MCF 10A (cell line): ENCODE measurements at regions not wholly inside any gene's neighbourhood (a gene's known extent, or its start where the extent isn't known, plus 50 kb on each side); places are given as distances from the start of the nearest gene placed in this dataset.

ENCODE experiments used
- BruUV-seq: library from RNA; stranded (reverse); fragments of 400-500 nt; replicated peaks from 2 replicates; lab custom pipeline; 2021; lab: Mats Ljungman, UMichigan
- CTCF ChIA-PET: fragments of 300-600 bp; sonication (Branson Sonifier 250); formaldehyde crosslinking; extraction: SDS; loops from one replicate; lab custom pipeline; 2021; ENCODE audit warnings: antibody characterized with exemption, inconsistent platforms; lab: Yijun Ruan, JAX
- POLR2A ChIA-PET: fragments of 300-600, 350-650 bp; sonication (Branson Sonifier 250); formaldehyde crosslinking; extraction: SDS; loops from one replicate; lab custom pipeline; 2020; ENCODE audit warnings: antibody characterized with exemption, inconsistent platforms; lab: Yijun Ruan, JAX
- DNase-seq: peaks from one replicate; pipeline ENCODE4 v3.0.0-alpha.2; 2018; ENCODE audit not compliant: unreplicated experiment
- H3K27ac Mint-ChIP-seq: one replicate; pipeline ENCODE4 v1.8.0; 2022; ENCODE audit warnings: mild to moderate bottlenecking, low read depth, mixed read lengths; ENCODE audit not compliant: unreplicated experiment
- H3K27me3 Mint-ChIP-seq: one replicate; pipeline ENCODE4 v1.8.0; 2022; ENCODE audit warnings: mixed read lengths; ENCODE audit not compliant: insufficient read depth, unreplicated experiment
- H3K36me3 Mint-ChIP-seq: one replicate; pipeline ENCODE4 v1.8.0; 2022; ENCODE audit warnings: mild to moderate bottlenecking, moderate library complexity, mixed read lengths; ENCODE audit not compliant: insufficient read depth, unreplicated experiment
- H3K4me1 Mint-ChIP-seq: one replicate; pipeline ENCODE4 v1.8.0; 2022; ENCODE audit warnings: mixed read lengths; ENCODE audit not compliant: insufficient read depth, unreplicated experiment
- H3K4me3 Mint-ChIP-seq: one replicate; pipeline ENCODE4 v1.8.0; 2022; ENCODE audit warnings: mild to moderate bottlenecking, moderate library complexity, mixed read lengths; ENCODE audit not compliant: unreplicated experiment
- H3K9me3 Mint-ChIP-seq: one replicate; pipeline ENCODE4 v1.8.0; 2022; ENCODE audit warnings: mixed read lengths; ENCODE audit not compliant: unreplicated experiment
- intact Hi-C: fragments of 100-400 bp; cut with micrococcal nuclease; formaldehyde crosslinking; loops from 2 replicates; pipeline ENCODE4 v1.14.1; 2022
- TF ChIP-seq, protein P1 (sequence below): fragments of 200-600 bp; IDR thresholded peaks from one replicate; pipeline ENCODE4 v1.8.0; 2022; ENCODE audit warnings: antibody characterized with exemption, mild to moderate bottlenecking; ENCODE audit not compliant: unreplicated experiment

- H3K4me1 Mint-ChIP-seq = no peaks in the 10 kb centered on the region
- DNase-seq = no peak
- no peaks in the 10 kb centered on the region for H3K9me3 Mint-ChIP-seq
- no peak overlapping the region for H3K4me3 Mint-ChIP-seq
- TF ChIP-seq, protein P1, sequence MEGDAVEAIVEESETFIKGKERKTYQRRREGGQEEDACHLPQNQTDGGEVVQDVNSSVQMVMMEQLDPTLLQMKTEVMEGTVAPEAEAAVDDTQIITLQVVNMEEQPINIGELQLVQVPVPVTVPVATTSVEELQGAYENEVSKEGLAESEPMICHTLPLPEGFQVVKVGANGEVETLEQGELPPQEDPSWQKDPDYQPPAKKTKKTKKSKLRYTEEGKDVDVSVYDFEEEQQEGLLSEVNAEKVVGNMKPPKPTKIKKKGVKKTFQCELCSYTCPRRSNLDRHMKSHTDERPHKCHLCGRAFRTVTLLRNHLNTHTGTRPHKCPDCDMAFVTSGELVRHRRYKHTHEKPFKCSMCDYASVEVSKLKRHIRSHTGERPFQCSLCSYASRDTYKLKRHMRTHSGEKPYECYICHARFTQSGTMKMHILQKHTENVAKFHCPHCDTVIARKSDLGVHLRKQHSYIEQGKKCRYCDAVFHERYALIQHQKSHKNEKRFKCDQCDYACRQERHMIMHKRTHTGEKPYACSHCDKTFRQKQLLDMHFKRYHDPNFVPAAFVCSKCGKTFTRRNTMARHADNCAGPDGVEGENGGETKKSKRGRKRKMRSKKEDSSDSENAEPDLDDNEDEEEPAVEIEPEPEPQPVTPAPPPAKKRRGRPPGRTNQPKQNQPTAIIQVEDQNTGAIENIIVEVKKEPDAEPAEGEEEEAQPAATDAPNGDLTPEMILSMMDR = no peak
- H3K27ac Mint-ChIP-seq = no peak overlapping the region
- intact Hi-C loops = no loop called here
- ChIA-PET POLR2A (no interaction called here), CTCF (no interaction called here)
- BruUV-seq = no TSS peak
- H3K36me3 Mint-ChIP-seq = peaks cover 6% of the 10 kb centered on the region
- H3K27me3 Mint-ChIP-seq = no peaks in the 10 kb centered on the region
Measured at GRCh38 chr20:52869276-52869675, 102.9 kb upstream of the TSHZ2 start.

DNA sequence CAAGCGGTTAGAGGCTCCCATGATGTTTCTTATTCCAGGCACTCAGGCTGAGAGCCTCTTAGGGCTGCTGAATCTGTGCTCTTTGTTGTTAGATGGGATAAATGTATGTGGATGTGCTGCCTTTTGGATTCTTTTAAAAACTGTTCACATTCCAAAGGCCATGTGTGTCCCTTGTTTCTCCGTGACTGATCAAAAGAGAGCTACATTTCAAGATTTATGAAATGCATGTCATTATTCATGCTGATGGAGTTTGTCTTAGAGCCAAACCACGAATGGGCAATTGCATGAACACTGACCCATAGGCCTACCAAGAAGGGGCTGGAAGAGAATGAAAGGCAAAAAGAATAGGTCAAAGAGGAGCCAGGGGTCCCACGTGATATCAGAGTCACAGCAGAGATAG, 104.9 kb upstream of the TSHZ2 start:
- Mint-ChIP-seq H3K27ac (no peak overlapping the region), H3K4me1 (no peaks in the 10 kb centered on the region), H3K4me3 (no peak overlapping the region), H3K36me3 (peaks cover 6% of the 10 kb centered on the region), H3K9me3 (no peaks in the 10 kb centered on the region), H3K27me3 (no peaks in the 10 kb centered on the region)
- no peak for DNase-seq
- intact Hi-C loops = no loop called here
- CTCF ChIA-PET = interaction anchor here (0.7 to 1.0 kb wide), 2 partner anchors 8 to 21 kb away, joined by 3 to 4 read pairs; no protein-coding TSS in a partner anchor
- TF ChIP-seq, protein P1 = no peak
- POLR2A ChIA-PET = no interaction called here
- no TSS peak for BruUV-seq

DNA sequence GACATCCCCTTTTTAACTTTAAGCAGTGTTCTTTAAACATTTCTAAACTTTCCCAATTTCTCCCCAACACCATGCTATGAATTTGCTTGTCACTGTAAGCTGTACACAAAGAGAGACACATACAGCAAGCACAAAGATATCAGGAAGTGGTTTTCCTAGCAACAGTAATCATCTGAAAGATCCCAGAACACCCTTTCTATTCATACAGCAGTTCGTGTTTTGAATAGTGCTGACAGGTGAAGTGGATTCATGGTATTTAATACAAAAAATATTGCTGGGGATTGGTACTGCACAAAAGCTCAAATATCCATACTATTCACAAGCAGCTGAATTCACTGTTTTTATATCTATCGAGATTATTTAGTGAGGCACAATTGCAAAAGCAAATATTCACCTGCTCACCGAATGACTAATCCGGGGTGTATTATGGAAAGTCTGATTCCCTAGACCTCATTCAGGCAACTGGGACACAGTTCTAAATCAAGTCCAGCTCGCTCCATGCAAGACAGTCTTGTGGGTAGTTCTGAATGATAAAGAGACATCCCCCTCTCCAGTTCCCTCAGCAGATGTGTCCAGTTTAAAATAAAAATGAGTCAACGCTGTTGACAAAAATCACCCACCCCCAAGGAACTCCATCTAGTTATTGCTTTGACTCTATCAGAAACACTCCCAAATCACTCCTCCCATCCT, 107.1 kb upstream of the TSHZ2 start:
- TF ChIP-seq, protein P1 = no peak

DNA sequence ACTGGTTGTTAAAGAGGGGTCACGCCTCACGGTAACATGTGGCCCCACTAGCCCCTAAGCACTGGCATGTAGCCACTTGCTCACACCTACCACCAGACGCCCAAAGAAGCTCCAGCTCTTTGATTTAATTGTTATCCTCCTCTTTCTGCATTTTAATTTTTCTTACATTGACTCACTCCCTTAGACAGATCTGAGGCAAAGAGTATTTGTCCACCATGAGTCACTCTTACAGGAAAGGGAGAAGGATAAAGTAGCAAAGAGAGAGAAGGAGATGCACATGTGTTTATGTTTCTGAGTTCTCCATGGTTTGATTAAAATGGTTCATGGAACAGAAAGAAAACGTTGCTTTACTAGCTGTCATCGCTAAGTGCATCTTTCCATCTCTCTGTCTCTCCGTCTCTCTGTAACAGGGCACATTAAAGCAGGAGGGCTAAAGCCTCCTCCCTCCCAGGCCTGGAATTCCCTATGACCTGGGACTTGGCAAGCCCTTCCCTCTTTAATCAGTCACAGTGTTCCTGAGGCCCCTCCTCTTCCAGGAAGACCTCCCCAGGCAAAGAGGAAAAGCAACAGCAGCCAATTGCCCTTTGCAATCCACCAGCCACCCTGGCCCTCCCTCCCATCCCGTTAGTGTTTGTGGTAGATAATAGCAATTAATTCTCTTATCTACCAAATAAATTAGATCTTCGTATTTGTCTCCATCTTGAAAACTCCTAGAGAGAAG, 112.8 kb upstream of the TSHZ2 start:
- ChIA-PET POLR2A (interaction anchor here (0.8 to 1.1 kb wide), 2 partner anchors 18 to 28 kb away, joined by 3 to 4 read pairs; no protein-coding TSS in a partner anchor), CTCF (interaction anchor here (0.5 to 0.6 kb wide), 2 partner anchors 8 to 854 kb away, joined by 4 to 5 read pairs; no protein-coding TSS in a partner anchor)
- Mint-ChIP-seq H3K36me3 (no peaks in the 10 kb centered on the region), H3K4me3 (no peak overlapping the region), H3K27me3 (no peaks in the 10 kb centered on the region), H3K9me3 (no peaks in the 10 kb centered on the region), H3K4me1 (peaks cover 6% of the 10 kb centered on the region), H3K27ac (no peak overlapping the region)
- peak; percentile 43 for DNase-seq
- intact Hi-C loops = loop anchor here (10.0 kb wide), 1 partner anchor 115 kb away; the partner anchor contains the start of gene TSHZ2
- TF ChIP-seq, protein P1 = no peak
- no TSS peak for BruUV-seq

More for the DNA sequence above, 107.1 kb upstream of the TSHZ2 start:
- DNase-seq = no peak
- Mint-ChIP-seq H3K4me3 (no peak overlapping the region), H3K9me3 (no peaks in the 10 kb centered on the region), H3K27me3 (no peaks in the 10 kb centered on the region), H3K36me3 (peaks cover 6% of the 10 kb centered on the region), H3K27ac (no peak overlapping the region), H3K4me1 (no peaks in the 10 kb centered on the region)
- no TSS peak for BruUV-seq
- ChIA-PET POLR2A (interaction anchor here (0.6 kb wide), 1 partner anchor 41 kb away, joined by 3 read pairs; no protein-coding TSS in a partner anchor), CTCF (interaction anchor here (0.7 kb wide), 1 partner anchor 1899 kb away, joined by 3 read pairs; no protein-coding TSS in a partner anchor)
- intact Hi-C loops = no loop called here
